ENCODE measurements at regions not wholly inside any gene's neighbourhood (a gene's known extent, or its start where the extent isn't known, plus 50 kb on each side); places are given as distances from the start of the nearest gene placed in this dataset.

DNA sequence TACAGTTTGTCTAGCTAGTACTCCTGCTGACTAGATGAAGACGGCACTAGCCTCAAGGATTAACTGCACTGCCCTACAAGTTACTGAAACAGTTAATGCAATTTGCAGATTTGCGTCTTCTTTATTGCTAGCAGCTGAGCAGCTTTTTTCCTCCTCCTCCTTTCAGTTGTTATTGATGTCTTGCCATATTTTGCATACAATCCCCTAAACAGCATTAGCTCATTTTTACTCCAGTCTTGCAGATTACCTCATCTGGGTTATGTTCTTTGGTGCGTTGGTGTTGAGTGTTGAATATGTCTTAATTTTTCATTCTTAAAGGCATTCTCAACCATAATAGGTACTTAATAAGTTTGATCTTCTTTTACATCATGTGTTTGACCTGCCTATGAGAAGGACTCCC is 363.4 kb upstream of the LYPLAL1 start:
- Histone ChIP-seq H3K9me3 (ENCODE audit: control insufficient read depth in 1 of 2, low read length in 2 of 2) (no peaks in the 10 kb centered on the region), H3K4me3 (ENCODE audit: low read depth in 1 of 2, low read length in 2 of 2) (no peak overlapping the region), H3K27me3 (ENCODE audit: low read depth, low read length) (no peaks in the 10 kb centered on the region), H3K27ac (ENCODE audit: low read length) (no peak overlapping the region), H3K36me3 (ENCODE audit: control insufficient read depth in 1 of 2, insufficient read depth in 2 of 2, low read length in 2 of 2) (no peaks in the 10 kb centered on the region), H3K4me1 (ENCODE audit: control insufficient read depth in 1 of 2, insufficient read depth in 2 of 2, low read length in 2 of 2) (no peaks in the 10 kb centered on the region)

DNA sequence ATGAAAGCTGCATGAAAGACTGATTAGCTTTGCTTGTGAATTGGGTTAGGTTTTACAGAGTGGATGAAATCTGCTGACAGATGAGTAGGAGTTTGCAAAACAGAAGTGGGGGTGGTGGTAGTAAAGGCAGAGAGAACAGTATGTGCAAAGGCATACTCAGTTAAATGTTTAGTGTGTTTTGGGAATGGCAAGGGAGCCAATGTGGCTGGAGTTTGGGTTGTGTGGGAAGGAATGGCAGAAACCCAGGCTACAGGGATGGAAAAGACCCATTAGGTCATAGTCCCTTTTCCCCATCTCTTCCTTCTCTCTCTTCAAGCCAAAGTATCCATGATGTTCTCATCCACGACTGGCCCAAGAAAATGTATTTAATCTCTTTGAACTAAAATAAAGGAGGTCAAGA is 362.2 kb upstream of the LYPLAL1 start:
- Histone ChIP-seq H3K27me3 (ENCODE audit: low read depth, low read length) (no peaks in the 10 kb centered on the region), H3K4me1 (ENCODE audit: control insufficient read depth in 1 of 2, insufficient read depth in 2 of 2, low read length in 2 of 2) (no peaks in the 10 kb centered on the region), H3K9me3 (ENCODE audit: control insufficient read depth in 1 of 2, low read length in 2 of 2) (no peaks in the 10 kb centered on the region), H3K36me3 (ENCODE audit: control insufficient read depth in 1 of 2, insufficient read depth in 2 of 2, low read length in 2 of 2) (no peaks in the 10 kb centered on the region), H3K4me3 (ENCODE audit: low read depth in 1 of 2, low read length in 2 of 2) (no peak overlapping the region), H3K27ac (ENCODE audit: low read length) (no peak overlapping the region)

DNA sequence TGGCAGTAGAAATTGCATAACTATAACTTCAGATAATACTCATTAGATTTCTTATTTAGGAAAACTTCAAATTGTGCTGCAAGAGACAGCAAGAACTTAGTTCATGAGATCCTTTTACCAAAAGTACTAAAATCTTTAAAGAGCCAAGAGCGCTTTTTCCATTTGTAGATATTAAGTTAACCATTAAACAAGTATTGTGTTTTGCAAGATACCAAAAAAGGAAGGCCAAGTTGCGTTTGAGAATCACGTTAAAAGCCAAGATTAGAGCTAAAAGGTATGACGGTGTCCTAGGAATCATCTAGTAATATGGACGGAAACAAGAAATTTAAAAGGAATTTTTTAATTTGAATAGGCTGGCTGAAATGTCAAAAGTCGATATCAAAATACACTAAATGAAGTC is 361.3 kb upstream of the LYPLAL1 start:
- H3K36me3 ChIP-seq (ENCODE audit: control insufficient read depth in 1 of 2, insufficient read depth in 2 of 2, low read length in 2 of 2): no peaks in the 10 kb centered on the region
- H3K4me1 ChIP-seq (ENCODE audit: control insufficient read depth in 1 of 2, insufficient read depth in 2 of 2, low read length in 2 of 2): no peaks in the 10 kb centered on the region
- no peaks in the 10 kb centered on the region for H3K27me3 ChIP-seq (ENCODE audit: low read depth, low read length)
- H3K27ac ChIP-seq (ENCODE audit: low read length): no peak overlapping the region
- no peak overlapping the region for H3K4me3 ChIP-seq (ENCODE audit: low read depth in 1 of 2, low read length in 2 of 2)
- no peaks in the 10 kb centered on the region for H3K9me3 ChIP-seq (ENCODE audit: control insufficient read depth in 1 of 2, low read length in 2 of 2)

DNA sequence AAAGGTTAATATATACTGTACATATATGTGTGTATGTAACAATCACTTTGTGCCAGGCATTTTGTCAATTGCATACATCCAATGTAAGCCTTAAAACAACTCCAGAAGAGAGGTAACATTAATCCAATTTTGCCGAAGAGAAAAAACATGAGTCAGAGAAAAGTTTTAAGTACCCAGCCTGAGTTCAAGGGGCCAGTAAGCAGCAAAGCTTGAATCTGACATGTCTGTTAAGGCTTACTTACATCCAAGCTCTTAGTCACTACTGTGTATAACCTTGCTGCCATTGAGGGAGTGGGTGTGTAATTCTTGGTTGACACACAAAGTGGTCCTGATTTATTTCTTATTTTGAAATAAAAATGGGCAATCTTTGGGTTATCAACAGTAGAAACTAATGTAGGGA is 360.4 kb upstream of the LYPLAL1 start:
- no peak overlapping the region for H3K4me3 ChIP-seq (ENCODE audit: low read depth in 1 of 2, low read length in 2 of 2)
- no peaks in the 10 kb centered on the region for H3K9me3 ChIP-seq (ENCODE audit: control insufficient read depth in 1 of 2, low read length in 2 of 2)
- no peaks in the 10 kb centered on the region for H3K27me3 ChIP-seq (ENCODE audit: low read depth, low read length)
- H3K27ac ChIP-seq (ENCODE audit: low read length): no peak overlapping the region
- peaks cover 0 to 5% of the 10 kb centered on the region in 2 donors for H3K4me1 ChIP-seq (ENCODE audit: control insufficient read depth in 1 of 2, insufficient read depth in 2 of 2, low read length in 2 of 2)
- H3K36me3 ChIP-seq (ENCODE audit: control insufficient read depth in 1 of 2, insufficient read depth in 2 of 2, low read length in 2 of 2): no peaks in the 10 kb centered on the region

DNA sequence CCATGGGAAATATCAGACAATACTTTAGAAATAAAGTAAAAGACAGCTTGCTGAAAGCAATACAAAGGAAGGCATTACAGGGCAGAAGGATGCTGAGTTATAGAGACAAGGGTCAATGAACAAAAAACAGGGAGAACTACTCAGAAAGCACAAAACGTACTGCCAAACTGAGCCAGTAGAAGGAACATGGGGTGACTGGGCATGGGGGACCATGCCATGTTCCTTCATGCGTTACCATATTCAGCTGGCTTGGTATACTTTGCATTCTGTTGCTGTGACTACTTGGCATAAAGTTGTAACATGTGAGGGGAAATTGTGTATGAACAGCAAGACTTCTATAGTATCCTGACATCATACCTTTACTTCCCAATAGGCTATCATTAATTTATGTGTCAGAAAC is 358.6 kb upstream of the LYPLAL1 start:
- peaks cover 0 to 5% of the 10 kb centered on the region in 2 donors for H3K4me1 ChIP-seq (ENCODE audit: control insufficient read depth in 1 of 2, insufficient read depth in 2 of 2, low read length in 2 of 2)
- no peak overlapping the region for H3K27ac ChIP-seq (ENCODE audit: low read length)
- H3K9me3 ChIP-seq (ENCODE audit: control insufficient read depth in 1 of 2, low read length in 2 of 2): no peaks in the 10 kb centered on the region
- H3K4me3 ChIP-seq (ENCODE audit: low read depth in 1 of 2, low read length in 2 of 2): no peak overlapping the region
- no peaks in the 10 kb centered on the region for H3K36me3 ChIP-seq (ENCODE audit: control insufficient read depth in 1 of 2, insufficient read depth in 2 of 2, low read length in 2 of 2)
- H3K27me3 ChIP-seq (ENCODE audit: low read depth, low read length): no peaks in the 10 kb centered on the region

DNA sequence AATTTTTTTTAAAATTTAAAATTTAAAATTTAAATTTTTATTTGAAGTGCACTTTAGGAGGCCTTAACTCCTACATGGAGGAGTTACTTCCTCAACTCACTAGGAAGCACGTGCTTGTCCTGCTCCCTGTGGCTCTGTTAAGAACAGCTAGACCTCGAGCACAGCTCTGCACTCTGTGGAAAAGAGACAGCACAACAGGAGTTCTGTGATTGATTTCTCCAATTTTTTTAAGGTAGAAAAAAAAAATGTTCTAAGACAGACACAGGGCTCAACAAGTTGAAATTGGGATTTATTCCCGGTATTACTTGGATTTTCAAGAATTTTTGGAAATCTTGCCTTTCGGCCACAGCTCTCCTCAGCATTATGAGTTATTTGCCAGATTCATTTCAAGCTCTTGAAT is 356.6 kb upstream of the LYPLAL1 start:
- H3K36me3 ChIP-seq (ENCODE audit: control insufficient read depth in 1 of 2, insufficient read depth in 2 of 2, low read length in 2 of 2): no peaks in the 10 kb centered on the region
- peaks cover 0 to 5% of the 10 kb centered on the region in 2 donors for H3K4me1 ChIP-seq (ENCODE audit: control insufficient read depth in 1 of 2, insufficient read depth in 2 of 2, low read length in 2 of 2)
- no peak overlapping the region for H3K27ac ChIP-seq (ENCODE audit: low read length)
- no peaks in the 10 kb centered on the region for H3K27me3 ChIP-seq (ENCODE audit: low read depth, low read length)
- H3K4me3 ChIP-seq (ENCODE audit: low read depth in 1 of 2, low read length in 2 of 2): no peak overlapping the region
- H3K9me3 ChIP-seq (ENCODE audit: control insufficient read depth in 1 of 2, low read length in 2 of 2): no peaks in the 10 kb centered on the region

DNA sequence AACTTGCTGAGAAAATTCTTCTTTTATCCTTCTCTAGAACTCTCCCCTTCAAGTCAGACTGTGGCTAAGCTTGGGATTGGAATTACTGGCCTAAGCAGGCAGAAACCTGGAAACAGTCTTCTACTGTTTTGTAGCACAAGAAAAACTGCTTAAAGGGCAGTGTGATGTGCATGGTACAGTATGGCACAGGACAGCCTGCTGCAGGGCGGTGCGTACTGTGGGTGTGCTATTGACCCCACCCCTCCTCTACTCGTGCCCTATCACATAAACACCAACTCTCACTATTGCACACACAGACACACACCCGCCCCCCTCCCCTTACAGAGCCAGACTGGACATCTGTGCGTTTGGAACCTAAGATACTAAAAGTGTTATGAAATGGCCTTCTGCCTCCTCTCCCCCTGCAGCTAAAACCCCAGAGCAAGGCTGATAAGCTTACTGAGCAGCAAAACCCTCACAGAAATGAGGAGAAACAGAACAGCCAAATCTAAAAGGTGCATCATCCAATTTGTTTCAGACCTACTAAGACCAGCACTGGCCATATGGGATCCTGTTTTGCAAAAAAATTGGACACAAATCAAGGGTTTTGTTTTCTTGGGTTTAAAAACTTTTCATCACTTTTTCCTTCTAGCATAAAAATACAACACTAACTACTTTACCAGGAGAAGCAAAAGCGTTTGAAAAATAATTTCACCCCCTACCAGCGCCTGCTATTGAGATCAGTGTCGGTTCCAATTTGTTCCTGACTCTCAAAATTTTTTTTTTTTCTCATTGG is 355.8 kb upstream of the LYPLAL1 start:
- no peaks in the 10 kb centered on the region for H3K36me3 ChIP-seq (ENCODE audit: control insufficient read depth in 1 of 2, insufficient read depth in 2 of 2, low read length in 2 of 2)
- H3K27ac ChIP-seq (ENCODE audit: low read length): no peak overlapping the region
- no peaks in the 10 kb centered on the region for H3K27me3 ChIP-seq (ENCODE audit: low read depth, low read length)
- no peaks in the 10 kb centered on the region for H3K9me3 ChIP-seq (ENCODE audit: control insufficient read depth in 1 of 2, low read length in 2 of 2)
- peaks cover 0 to 5% of the 10 kb centered on the region in 2 donors for H3K4me1 ChIP-seq (ENCODE audit: control insufficient read depth in 1 of 2, insufficient read depth in 2 of 2, low read length in 2 of 2)
- no peak overlapping the region for H3K4me3 ChIP-seq (ENCODE audit: low read depth in 1 of 2, low read length in 2 of 2)

DNA sequence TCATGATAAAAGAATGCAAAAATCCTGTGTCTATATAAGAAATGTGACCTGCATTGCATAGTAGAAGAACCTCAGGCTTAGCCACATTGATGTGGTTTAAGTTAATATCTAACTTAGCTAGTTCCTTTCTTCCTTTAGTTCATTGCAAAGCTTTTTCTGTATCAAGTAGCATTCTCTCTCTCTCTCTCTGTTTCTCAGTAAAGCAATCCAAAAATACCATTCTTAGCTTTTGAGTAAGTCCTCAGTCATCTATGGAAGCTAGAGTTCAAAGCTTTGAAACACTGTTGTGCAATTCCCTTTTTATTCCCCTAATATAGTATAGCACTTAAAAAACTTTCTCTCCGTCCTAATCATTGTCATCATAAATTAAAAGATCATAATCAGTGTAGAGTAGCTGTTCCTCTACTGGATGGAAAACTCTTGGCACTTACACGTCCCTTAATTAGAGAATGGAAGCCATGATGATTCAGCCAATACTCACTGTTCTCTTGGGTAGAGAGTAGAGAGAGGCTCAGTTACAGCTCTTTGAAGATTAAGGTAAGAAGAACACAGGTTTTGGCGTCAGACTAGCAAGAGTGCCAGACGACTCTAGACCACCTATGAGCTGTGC is 350.3 kb upstream of the LYPLAL1 start:
- H3K9me3 ChIP-seq (ENCODE audit: control insufficient read depth in 1 of 2, low read length in 2 of 2): no peaks in the 10 kb centered on the region
- no peaks in the 10 kb centered on the region for H3K27me3 ChIP-seq (ENCODE audit: low read depth, low read length)
- H3K36me3 ChIP-seq (ENCODE audit: control insufficient read depth in 1 of 2, insufficient read depth in 2 of 2, low read length in 2 of 2): no peaks in the 10 kb centered on the region
- H3K27ac ChIP-seq (ENCODE audit: low read length): no peak overlapping the region
- H3K4me1 ChIP-seq (ENCODE audit: control insufficient read depth in 1 of 2, insufficient read depth in 2 of 2, low read length in 2 of 2): no peaks in the 10 kb centered on the region
- no peak overlapping the region for H3K4me3 ChIP-seq (ENCODE audit: low read depth in 1 of 2, low read length in 2 of 2)

DNA sequence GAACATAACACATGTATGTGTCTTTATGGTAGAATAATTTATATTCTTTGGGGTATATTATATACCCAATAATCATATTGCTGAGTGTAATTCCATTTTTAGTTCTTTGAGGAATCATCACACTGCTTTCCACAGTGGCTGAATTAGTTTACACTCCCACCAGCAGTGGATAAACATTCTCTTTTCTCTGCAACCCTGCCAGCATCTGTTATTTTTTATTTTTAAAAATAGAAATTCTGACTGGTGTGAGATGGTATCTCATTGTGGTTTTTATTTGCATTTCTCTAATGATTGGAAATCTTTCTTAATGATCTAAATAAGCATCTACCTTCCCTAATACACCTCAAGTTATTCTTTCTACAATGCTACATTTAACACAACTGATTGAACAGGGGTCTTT is 346.2 kb upstream of the LYPLAL1 start:
- Histone ChIP-seq H3K27ac (ENCODE audit: low read length) (no peak overlapping the region), H3K4me3 (ENCODE audit: low read depth in 1 of 2, low read length in 2 of 2) (no peak overlapping the region), H3K27me3 (ENCODE audit: low read depth, low read length) (no peaks in the 10 kb centered on the region), H3K36me3 (ENCODE audit: control insufficient read depth in 1 of 2, insufficient read depth in 2 of 2, low read length in 2 of 2) (no peaks in the 10 kb centered on the region), H3K9me3 (ENCODE audit: control insufficient read depth in 1 of 2, low read length in 2 of 2) (no peaks in the 10 kb centered on the region), H3K4me1 (ENCODE audit: control insufficient read depth in 1 of 2, insufficient read depth in 2 of 2, low read length in 2 of 2) (peaks cover 0 to 8% of the 10 kb centered on the region in 2 donors)

DNA sequence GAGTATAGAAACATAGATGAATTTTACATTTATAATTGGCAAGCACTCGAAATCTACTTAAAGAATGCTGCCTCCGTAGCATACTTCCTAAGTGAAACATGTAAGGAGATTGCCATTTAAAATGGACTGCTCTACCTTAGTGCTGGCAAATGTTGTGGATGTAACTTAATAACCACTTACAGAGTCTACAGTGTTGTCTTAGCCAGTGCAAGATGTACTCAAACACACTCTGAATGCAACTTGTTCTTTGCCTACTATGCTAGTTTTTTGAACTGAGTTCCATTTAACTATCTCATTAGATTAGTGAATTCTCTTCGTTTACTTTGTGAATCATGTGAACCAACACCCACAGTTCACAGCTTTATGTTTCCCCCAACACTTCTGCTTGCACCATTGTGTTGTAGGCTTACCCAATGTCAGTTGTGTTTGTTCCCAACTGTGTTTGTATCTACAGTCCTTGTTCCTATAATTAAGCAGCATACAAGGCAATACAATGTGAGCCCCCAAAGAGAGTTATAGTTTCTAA is 345.5 kb upstream of the LYPLAL1 start:
- H3K4me3 ChIP-seq (ENCODE audit: low read depth in 1 of 2, low read length in 2 of 2): no peak overlapping the region
- no peaks in the 10 kb centered on the region for H3K27me3 ChIP-seq (ENCODE audit: low read depth, low read length)
- no peaks in the 10 kb centered on the region for H3K9me3 ChIP-seq (ENCODE audit: control insufficient read depth in 1 of 2, low read length in 2 of 2)
- peaks cover 0 to 8% of the 10 kb centered on the region in 2 donors for H3K4me1 ChIP-seq (ENCODE audit: control insufficient read depth in 1 of 2, insufficient read depth in 2 of 2, low read length in 2 of 2)
- H3K36me3 ChIP-seq (ENCODE audit: control insufficient read depth in 1 of 2, insufficient read depth in 2 of 2, low read length in 2 of 2): no peaks in the 10 kb centered on the region
- H3K27ac ChIP-seq (ENCODE audit: low read length): no peak overlapping the region

DNA sequence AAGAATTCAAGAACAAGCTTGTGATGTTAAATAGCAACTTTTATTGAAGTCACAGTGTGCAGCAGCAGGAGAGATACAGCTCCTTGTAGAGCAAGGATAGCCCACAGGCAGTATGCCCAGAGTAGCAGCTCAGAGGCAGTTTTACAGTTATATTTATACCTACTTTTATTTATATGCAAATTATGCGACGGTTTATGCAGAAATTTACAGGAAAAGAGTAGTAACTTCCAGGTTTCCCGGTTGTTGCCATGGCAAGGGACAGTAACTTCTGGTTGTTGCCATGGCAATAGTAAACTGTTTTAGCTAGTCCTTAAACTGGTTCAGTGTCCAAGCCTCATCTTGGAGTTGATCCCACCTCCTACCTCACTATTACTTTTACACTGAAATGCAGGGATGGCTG is 344.6 kb upstream of the LYPLAL1 start:
- Histone ChIP-seq H3K27me3 (ENCODE audit: low read depth, low read length) (no peaks in the 10 kb centered on the region), H3K27ac (ENCODE audit: low read length) (no peak overlapping the region), H3K36me3 (ENCODE audit: control insufficient read depth in 1 of 2, insufficient read depth in 2 of 2, low read length in 2 of 2) (no peaks in the 10 kb centered on the region), H3K9me3 (ENCODE audit: control insufficient read depth in 1 of 2, low read length in 2 of 2) (no peaks in the 10 kb centered on the region), H3K4me3 (ENCODE audit: low read depth in 1 of 2, low read length in 2 of 2) (no peak overlapping the region), H3K4me1 (ENCODE audit: control insufficient read depth in 1 of 2, insufficient read depth in 2 of 2, low read length in 2 of 2) (peaks cover 0 to 8% of the 10 kb centered on the region in 2 donors)
